ENCODE measurements at regions not wholly inside any gene's neighbourhood (a gene's known extent, or its start where the extent isn't known, plus 50 kb on each side); places are given as distances from the start of the nearest gene placed in this dataset.

GRCh38 chr1:245094092-245094491 is 60.7 kb upstream of the KIF26B start:
- intact Hi-C loops (cut with DNase I) = no loop called here
- Histone ChIP-seq H3K27me3 (no peaks in the 10 kb centered on the region), H3K27ac (no peak overlapping the region), H3K36me3 (no peaks in the 10 kb centered on the region), H3K4me1 (no peaks in the 10 kb centered on the region), H3K9me3 (no peaks in the 10 kb centered on the region), H3K4me3 (no peak overlapping the region)
- no peak for TF ChIP-seq CTCF (IDR thresholded peaks at IDR 0.05)
- no peak for DNase-seq (ENCODE audit: low spot score in 2 of 2)

GRCh38 chr1:245092638-245092976 is 62.2 kb upstream of the KIF26B start:
- Histone ChIP-seq H3K36me3 (no peaks in the 10 kb centered on the region), H3K27me3 (no peaks in the 10 kb centered on the region), H3K9me3 (no peaks in the 10 kb centered on the region), H3K4me1 (no peaks in the 10 kb centered on the region), H3K4me3 (no peak overlapping the region), H3K27ac (no peak overlapping the region)
- no peak for DNase-seq (ENCODE audit: low spot score in 2 of 2)
- TF ChIP-seq CTCF (IDR thresholded peaks at IDR 0.05) = no peak
- intact Hi-C loops (cut with DNase I) = no loop called here

- TF ChIP-seq CTCF (IDR thresholded peaks at IDR 0.05) = no peak
- no peak overlapping the region for H3K4me3 ChIP-seq
- H3K4me1 ChIP-seq = no peaks in the 10 kb centered on the region
- H3K27me3 ChIP-seq = no peaks in the 10 kb centered on the region
- H3K36me3 ChIP-seq = no peaks in the 10 kb centered on the region
- DNase-seq (ENCODE audit: low spot score in 2 of 2) = no peak
- no peak overlapping the region for H3K27ac ChIP-seq
- intact Hi-C loops (cut with DNase I) = no loop called here
- no peaks in the 10 kb centered on the region for H3K9me3 ChIP-seq
Observed at GRCh38 chr1:245091818-245092637, 62.8 kb upstream of the KIF26B start.

GRCh38 chr1:245091171-245091621 is 63.6 kb upstream of the KIF26B start:
- intact Hi-C loops (cut with DNase I) = no loop called here
- H3K9me3 ChIP-seq = no peaks in the 10 kb centered on the region
- H3K27ac ChIP-seq = no peak overlapping the region
- H3K4me3 ChIP-seq = no peak overlapping the region
- H3K36me3 ChIP-seq = no peaks in the 10 kb centered on the region
- H3K27me3 ChIP-seq = no peaks in the 10 kb centered on the region
- H3K4me1 ChIP-seq = no peaks in the 10 kb centered on the region
- no peak for DNase-seq (ENCODE audit: low spot score in 2 of 2)
- no peak for TF ChIP-seq CTCF (IDR thresholded peaks at IDR 0.05)

- H3K27ac ChIP-seq = no peak overlapping the region
- TF ChIP-seq CTCF (IDR thresholded peaks at IDR 0.05) = no peak
- intact Hi-C loops (cut with DNase I) = no loop called here
Observed at GRCh38 chr1:245090491-245091090, 64.2 kb upstream of the KIF26B start.

More at GRCh38 chr1:245090491-245091090, 64.2 kb upstream of the KIF26B start:
- no peak for DNase-seq (ENCODE audit: low spot score in 2 of 2)
- Histone ChIP-seq H3K9me3 (no peaks in the 10 kb centered on the region), H3K4me1 (no peaks in the 10 kb centered on the region), H3K36me3 (no peaks in the 10 kb centered on the region), H3K4me3 (no peak overlapping the region), H3K27me3 (no peaks in the 10 kb centered on the region)

All from ascending aorta (tissue), 2 donors.